Hematopoietic multipotent progenitor cell treated with erythropoietin and hydrocortisone succinate and interleukin-3 and kit ligand, for 15 days (in vitro differentiated cells): ENCODE measurements at regions not wholly inside any gene's neighbourhood (a gene's known extent, or its start where the extent isn't known, plus 50 kb on each side); places are given as distances from the start of the nearest gene placed in this dataset.
"Not testable (repeated sequence)": the region's sequence is repeated elsewhere in the genome, so short reads cannot be mapped to it uniquely, and the experiment has no call there.

Experiments used
- DNase-seq: peaks from one replicate; pipeline ENCODE4 v3.0.0-alpha.2; 2015; ENCODE audit warnings: low spot score

- peak; percentile 27 for DNase-seq
Measured at GRCh38 chr6:149127212-149127611, 190.3 kb upstream of the TAB2 start.

- peak; percentile 70 for DNase-seq
Measured at GRCh38 chr6:149128489-149129145, 188.9 kb upstream of the TAB2 start.

- peak; percentile 48 for DNase-seq
Measured at GRCh38 chr6:149129371-149130077, 188.0 kb upstream of the TAB2 start.

GRCh38 chr6:149130090-149130489 is 187.4 kb upstream of the TAB2 start:
- no peak for DNase-seq

GRCh38 chr6:149130508-149130907 is 187.0 kb upstream of the TAB2 start:
- no peak for DNase-seq

GRCh38 chr6:149131891-149132290 is 185.6 kb upstream of the TAB2 start:
- DNase-seq = no peak

- peak; percentile 24 for DNase-seq
Measured at GRCh38 chr6:149132336-149132735, 185.2 kb upstream of the TAB2 start.

- DNase-seq = no peak
Measured at GRCh38 chr6:149134511-149134933, 183.0 kb upstream of the TAB2 start.

GRCh38 chr6:149135809-149136208 is 181.7 kb upstream of the TAB2 start:
- no peak for DNase-seq

GRCh38 chr6:149136273-149136912 is 181.1 kb upstream of the TAB2 start:
- no peak for DNase-seq

GRCh38 chr6:149136913-149137286 is 180.6 kb upstream of the TAB2 start:
- no peak for DNase-seq

GRCh38 chr6:149137594-149137993 is 179.9 kb upstream of the TAB2 start:
- no peak for DNase-seq

- DNase-seq = no peak
Measured at GRCh38 chr6:149138089-149138488, 179.4 kb upstream of the TAB2 start.

GRCh38 chr6:149138699-149139294 is 178.7 kb upstream of the TAB2 start:
- DNase-seq = no peak

GRCh38 chr6:149139782-149140136 is 177.8 kb upstream of the TAB2 start:
- DNase-seq = no peak

- DNase-seq = peak; percentile 49
Measured at GRCh38 chr6:149140137-149140909, 177.2 kb upstream of the TAB2 start.

- no peak for DNase-seq
Measured at GRCh38 chr6:149140910-149141290, 176.6 kb upstream of the TAB2 start.

- no peak for DNase-seq
Measured at GRCh38 chr6:149142924-149143429, 174.5 kb upstream of the TAB2 start.

GRCh38 chr6:149145800-149146199 is 171.7 kb upstream of the TAB2 start:
- not testable (repeated sequence) for DNase-seq

- DNase-seq = no peak
Measured at GRCh38 chr6:149147195-149147594, 170.3 kb upstream of the TAB2 start.

GRCh38 chr6:149147938-149148718 is 169.4 kb upstream of the TAB2 start:
- no peak for DNase-seq
